OCI-LY7 (cell line): ENCODE measurements at regions not wholly inside any gene's neighbourhood (a gene's known extent, or its start where the extent isn't known, plus 50 kb on each side); places are given as distances from the start of the nearest gene placed in this dataset.
"Not testable (repeated sequence)": the region's sequence is repeated elsewhere in the genome, so short reads cannot be mapped to it uniquely, and the experiment has no call there.

Experiments used
- BruUV-seq: library from RNA; stranded (reverse); fragments of 400-500 nt; replicated peaks from 2 replicates; lab custom pipeline; 2021; lab: Mats Ljungman, UMichigan
- CTCF ChIA-PET: fragments of 300-600 bp; sonication (Branson Sonifier 250); formaldehyde crosslinking; loops from one replicate; lab custom pipeline; 2022; ENCODE audit warnings: antibody characterized with exemption; ENCODE audit not compliant: unreplicated experiment; lab: Charles Lee
- POLR2A ChIA-PET: fragments of 300-600 bp; sonication (Branson Sonifier 250); formaldehyde crosslinking; loops from one replicate; lab custom pipeline; 2022; ENCODE audit warnings: antibody characterized with exemption; lab: Charles Lee
- DNase-seq: peaks from one replicate; pipeline ENCODE4 v3.0.0-alpha.2; 2015; ENCODE audit warnings: low spot score
- H2AFZ ChIP-seq: fragments of 200-600 bp; sonication (generic), shearing (Covaris generic); 2 replicates; pipeline ENCODE4 v1.6.1; 2014; ENCODE audit warnings: mild to moderate bottlenecking, antibody characterized with exemption, low read length, moderate library complexity
- H3K27ac ChIP-seq: fragments of 200-600 bp; sonication (generic); 2 replicates; pipeline ENCODE4 v1.5.1; 2014; ENCODE audit warnings: mixed run types, low read depth, mild to moderate bottlenecking, moderate library complexity, low read length, inconsistent platforms; ENCODE audit not compliant: poor library complexity, severe bottlenecking
- H3K36me3 ChIP-seq: fragments of 200-600 bp; sonication (generic); 2 replicates; pipeline ENCODE4 v1.6.1; 2014; ENCODE audit warnings: mild to moderate bottlenecking, antibody characterized with exemption, low read length, moderate library complexity, mixed read lengths; ENCODE audit not compliant: insufficient read depth
- H3K4me1 ChIP-seq: fragments of 200-600 bp; sonication (generic); 2 replicates; pipeline ENCODE4 v1.5.1; 2014; ENCODE audit warnings: mild to moderate bottlenecking, low read length; ENCODE audit not compliant: insufficient read depth, poor library complexity, severe bottlenecking
- H3K4me2 ChIP-seq: fragments of 200-600 bp; sonication (generic); 2 replicates; pipeline ENCODE4 v1.6.1; 2014; ENCODE audit warnings: mild to moderate bottlenecking, low read length
- H3K4me3 ChIP-seq: fragments of 200-600 bp; sonication (generic); 2 replicates; pipeline ENCODE4 v1.5.1; 2014; ENCODE audit warnings: mild to moderate bottlenecking, low read depth, low read length; ENCODE audit not compliant: poor library complexity, severe bottlenecking
- H3K79me2 ChIP-seq: fragments of 200-600 bp; sonication (generic); 2 replicates; pipeline ENCODE4 v1.6.1; 2016; ENCODE audit warnings: low read depth, mild to moderate bottlenecking, low read length, moderate library complexity, mixed read lengths; ENCODE audit not compliant: insufficient read depth
- H3K9me2 ChIP-seq: fragments of 200-600 bp; sonication (generic); 2 replicates; pipeline ENCODE4 v1.6.1; 2016; ENCODE audit warnings: mild to moderate bottlenecking, low read length, mixed read lengths; ENCODE audit not compliant: insufficient read depth
- H3K9me3 ChIP-seq: fragments of 200-600 bp; sonication (generic); 2 replicates; pipeline ENCODE4 v1.6.1; 2014; ENCODE audit warnings: mild to moderate bottlenecking, mixed run types, low read length, mixed read lengths
- H4K20me1 ChIP-seq: fragments of 200-600 bp; sonication (generic); 2 replicates; pipeline ENCODE4 v1.6.1; 2014; ENCODE audit warnings: mild to moderate bottlenecking, antibody characterized with exemption, low read length, moderate library complexity, mixed read lengths; ENCODE audit not compliant: insufficient read depth
- EZH2phosphoT487 ChIP-seq: fragments of 200-600 bp; sonication (generic); IDR thresholded peaks from 2 replicates; pipeline ENCODE4 v1.6.1; 2018; ENCODE audit warnings: low read depth, borderline replicate concordance, mild to moderate bottlenecking, mixed run types, antibody characterized with exemption, low read length, moderate library complexity, mixed read lengths
- intact Hi-C: fragments of 100-400 bp; cut with micrococcal nuclease; formaldehyde crosslinking; loops from one replicate; pipeline ENCODE4 v1.10.0; 2022; ENCODE audit not compliant: unreplicated experiment
- TF ChIP-seq, protein P1 (sequence below): fragments of 200-600 bp; sonication (generic); conservative IDR thresholded peaks from 2 replicates; pipeline ENCODE4 v1.5.1; 2014; ENCODE audit warnings: mild to moderate bottlenecking, antibody characterized with exemption, low read length, moderate library complexity, mixed read lengths

- no peaks in the 10 kb centered on the region for H3K4me1 ChIP-seq
These were observed 72.2 kb downstream of the C9orf50 start for GRCh38 chr9:129548571-129549135.

GRCh38 chr9:129547869-129548570 is 72.9 kb downstream of the C9orf50 start:
- Histone ChIP-seq H4K20me1 (no peaks in the 10 kb centered on the region), H3K4me1 (no peaks in the 10 kb centered on the region), H2AFZ (no peak overlapping the region), H3K27ac (no peak overlapping the region), H3K9me2 (no peaks in the 10 kb centered on the region), H3K79me2 (no peaks in the 10 kb centered on the region), H3K4me3 (no peak overlapping the region), H3K4me2 (no peak overlapping the region), H3K9me3 (no peaks in the 10 kb centered on the region), H3K36me3 (no peaks in the 10 kb centered on the region)
- intact Hi-C loops = no loop called here
- DNase-seq = no peak
- no TSS peak for BruUV-seq
- TF ChIP-seq, protein P1, sequence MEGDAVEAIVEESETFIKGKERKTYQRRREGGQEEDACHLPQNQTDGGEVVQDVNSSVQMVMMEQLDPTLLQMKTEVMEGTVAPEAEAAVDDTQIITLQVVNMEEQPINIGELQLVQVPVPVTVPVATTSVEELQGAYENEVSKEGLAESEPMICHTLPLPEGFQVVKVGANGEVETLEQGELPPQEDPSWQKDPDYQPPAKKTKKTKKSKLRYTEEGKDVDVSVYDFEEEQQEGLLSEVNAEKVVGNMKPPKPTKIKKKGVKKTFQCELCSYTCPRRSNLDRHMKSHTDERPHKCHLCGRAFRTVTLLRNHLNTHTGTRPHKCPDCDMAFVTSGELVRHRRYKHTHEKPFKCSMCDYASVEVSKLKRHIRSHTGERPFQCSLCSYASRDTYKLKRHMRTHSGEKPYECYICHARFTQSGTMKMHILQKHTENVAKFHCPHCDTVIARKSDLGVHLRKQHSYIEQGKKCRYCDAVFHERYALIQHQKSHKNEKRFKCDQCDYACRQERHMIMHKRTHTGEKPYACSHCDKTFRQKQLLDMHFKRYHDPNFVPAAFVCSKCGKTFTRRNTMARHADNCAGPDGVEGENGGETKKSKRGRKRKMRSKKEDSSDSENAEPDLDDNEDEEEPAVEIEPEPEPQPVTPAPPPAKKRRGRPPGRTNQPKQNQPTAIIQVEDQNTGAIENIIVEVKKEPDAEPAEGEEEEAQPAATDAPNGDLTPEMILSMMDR = no peak
- TF ChIP-seq EZH2phosphoT487 = no peak
- CTCF ChIA-PET = no interaction called here
- POLR2A ChIA-PET = interaction anchor here (0.6 kb wide), 2 partner anchors 63 to 255 kb away, joined by 3 to 7 read pairs; no protein-coding TSS in a partner anchor

More at GRCh38 chr9:129548571-129549135, 72.2 kb downstream of the C9orf50 start:
- H3K9me2 ChIP-seq = no peaks in the 10 kb centered on the region
- no TSS peak for BruUV-seq
- H3K36me3 ChIP-seq = no peaks in the 10 kb centered on the region
- H3K4me2 ChIP-seq = no peak overlapping the region
- ChIA-PET POLR2A (interaction anchor here (0.6 kb wide), 2 partner anchors 10 to 64 kb away, joined by 5 to 7 read pairs; no protein-coding TSS in a partner anchor), CTCF (no interaction called here)
- DNase-seq = no peak
- intact Hi-C loops = no loop called here
- no peak overlapping the region for H3K27ac ChIP-seq
- H3K79me2 ChIP-seq = no peaks in the 10 kb centered on the region
- H2AFZ ChIP-seq = no peak overlapping the region
- no peaks in the 10 kb centered on the region for H4K20me1 ChIP-seq
- H3K4me3 ChIP-seq = no peak overlapping the region
- H3K9me3 ChIP-seq = no peaks in the 10 kb centered on the region
- TF ChIP-seq EZH2phosphoT487 = no peak
- TF ChIP-seq, protein P1 = no peak

- H3K36me3 ChIP-seq = no peaks in the 10 kb centered on the region
- H3K4me2 ChIP-seq = no peak overlapping the region
- H2AFZ ChIP-seq = no peak overlapping the region
- no peak for TF ChIP-seq EZH2phosphoT487
- TF ChIP-seq, protein P1 = no peak
- no peaks in the 10 kb centered on the region for H3K4me1 ChIP-seq
- no peaks in the 10 kb centered on the region for H3K79me2 ChIP-seq
- intact Hi-C loops = no loop called here
- no peak for DNase-seq
- ChIA-PET CTCF (no interaction called here), POLR2A (no interaction called here)
- BruUV-seq = no TSS peak
- H3K4me3 ChIP-seq = no peak overlapping the region
- no peaks in the 10 kb centered on the region for H4K20me1 ChIP-seq
- no peak overlapping the region for H3K27ac ChIP-seq
- H3K9me3 ChIP-seq = no peaks in the 10 kb centered on the region
- no peaks in the 10 kb centered on the region for H3K9me2 ChIP-seq
These were observed 73.8 kb downstream of the C9orf50 start for GRCh38 chr9:129547063-129547462.

GRCh38 chr9:129545876-129546275 is 75.0 kb downstream of the C9orf50 start:
- H3K4me1 ChIP-seq, H3K9me3 ChIP-seq, H3K79me2 ChIP-seq, H3K9me2 ChIP-seq, H3K4me3 ChIP-seq, H3K36me3 ChIP-seq, POLR2A ChIA-PET, DNase-seq, H4K20me1 ChIP-seq, intact Hi-C loops, BruUV-seq, CTCF ChIA-PET, H3K4me2 ChIP-seq, H2AFZ ChIP-seq, H3K27ac ChIP-seq: not testable (repeated sequence)
